ENCODE measurements at regions not wholly inside any gene's neighbourhood (a gene's known extent, or its start where the extent isn't known, plus 50 kb on each side); places are given as distances from the start of the nearest gene placed in this dataset.

DNA sequence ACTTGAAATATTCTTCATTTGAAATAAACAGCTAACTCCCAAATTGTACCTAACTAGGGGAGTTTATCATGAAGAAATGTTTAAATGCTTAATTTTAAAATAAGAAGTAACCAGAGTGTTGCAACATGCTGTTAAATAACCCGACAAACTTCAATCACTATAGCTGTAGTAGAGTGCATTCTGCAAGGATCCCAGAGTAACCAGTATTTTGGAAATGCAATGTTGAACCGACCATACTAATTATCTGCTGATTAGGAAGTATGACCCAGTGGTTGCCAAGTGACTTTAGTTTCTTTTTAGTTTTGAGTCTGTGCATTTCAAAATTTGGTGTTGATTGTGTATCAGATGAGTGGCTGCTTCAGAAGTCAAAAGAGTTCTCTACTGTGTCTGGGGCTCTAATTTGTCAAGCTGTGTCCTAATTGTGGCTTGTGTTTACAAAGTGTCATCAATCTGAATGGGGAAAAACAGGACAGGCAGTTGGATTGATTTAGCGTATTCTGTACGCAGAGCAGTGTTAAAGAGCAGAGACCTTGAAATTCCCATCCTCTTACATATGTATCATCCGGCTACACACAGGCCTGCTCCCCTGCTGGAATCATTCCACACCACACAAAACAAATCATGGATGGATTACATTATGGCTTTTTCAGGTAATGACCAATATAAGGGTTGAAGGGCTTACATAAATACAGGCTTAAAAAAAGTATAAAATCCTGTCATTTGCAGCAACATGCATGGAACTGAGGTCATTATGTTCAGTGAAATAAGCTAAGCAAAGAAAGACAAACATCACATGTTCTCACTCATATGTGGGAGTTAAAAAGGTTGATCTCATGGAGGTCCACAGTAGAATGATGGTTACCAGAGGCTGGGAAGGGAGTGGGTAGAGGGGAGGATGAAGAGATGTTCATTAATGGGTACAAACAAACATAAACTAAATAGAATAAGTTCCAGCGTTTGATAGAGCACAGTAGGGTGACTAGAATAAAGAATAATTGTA lies 351.5 kb downstream of the KLF12 start:
- no peak for DNase-seq

DNA sequence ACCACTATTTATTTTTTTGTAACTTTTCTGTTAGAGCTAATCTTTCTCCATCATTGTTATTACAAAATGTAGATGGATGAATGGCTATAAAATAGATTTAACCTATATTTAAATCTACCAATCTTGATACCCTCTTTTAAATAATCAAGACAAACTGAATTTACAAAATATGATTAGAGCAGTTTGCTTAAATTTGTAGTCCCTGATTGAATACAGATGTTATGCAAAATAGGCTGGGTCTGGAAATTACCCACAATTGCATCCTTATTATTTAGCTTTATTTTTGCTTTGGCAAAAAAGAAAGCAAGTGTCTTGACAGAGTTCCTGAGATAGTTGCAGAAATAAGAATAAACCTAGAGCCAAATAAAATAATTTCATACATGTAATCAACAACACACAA lies 352.8 kb downstream of the KLF12 start:
- no peak for DNase-seq

DNA sequence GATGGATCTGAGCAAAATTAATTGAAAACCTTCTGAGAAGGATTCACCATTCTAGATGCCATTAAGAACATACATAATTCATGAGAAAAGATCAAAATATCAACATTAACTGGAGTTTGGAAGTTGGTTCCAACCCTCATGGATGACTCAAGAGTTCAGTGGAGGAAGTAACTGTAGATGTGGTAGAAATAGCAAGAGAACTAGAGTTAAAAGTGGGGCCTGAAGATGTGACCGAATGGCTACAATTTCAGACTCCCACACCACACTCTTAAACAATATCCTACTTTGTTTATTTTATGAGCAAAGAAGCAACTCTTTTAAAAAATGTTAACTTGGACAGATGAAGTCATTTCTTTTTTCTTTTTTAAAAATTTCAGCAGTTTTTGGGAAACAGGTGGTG lies 354.3 kb downstream of the KLF12 start:
- no peak for DNase-seq

DNA sequence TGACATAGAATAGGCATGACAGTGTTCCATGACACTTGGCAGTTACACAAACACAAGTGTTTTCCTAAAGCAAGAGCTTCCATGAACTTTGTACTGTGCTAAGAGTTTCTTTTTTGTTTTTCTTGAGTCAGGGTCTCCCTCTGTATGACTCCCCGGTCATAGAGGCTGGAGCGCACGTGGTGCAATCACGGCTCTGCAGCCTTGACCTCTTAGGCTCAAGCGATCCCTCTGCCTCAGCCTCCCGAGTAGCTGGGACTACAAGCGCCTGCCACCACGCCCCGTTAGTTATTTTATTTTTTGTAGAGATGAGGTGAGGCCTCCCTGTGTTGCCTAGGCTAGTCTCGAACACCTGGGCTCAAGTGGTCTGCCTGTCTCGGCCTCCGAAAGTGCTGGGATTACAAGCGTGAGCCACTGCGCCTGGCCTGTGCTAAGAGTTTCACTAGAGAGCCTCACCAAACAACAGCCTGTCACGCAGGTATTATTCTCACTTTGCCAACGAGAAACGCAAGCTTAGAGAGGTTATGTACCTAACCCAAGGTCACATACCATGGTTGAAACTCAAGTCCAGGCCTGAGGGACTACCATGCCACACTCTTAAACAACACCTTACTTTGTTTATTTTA lies 355.9 kb downstream of the KLF12 start:
- DNase-seq, result no peak

DNA sequence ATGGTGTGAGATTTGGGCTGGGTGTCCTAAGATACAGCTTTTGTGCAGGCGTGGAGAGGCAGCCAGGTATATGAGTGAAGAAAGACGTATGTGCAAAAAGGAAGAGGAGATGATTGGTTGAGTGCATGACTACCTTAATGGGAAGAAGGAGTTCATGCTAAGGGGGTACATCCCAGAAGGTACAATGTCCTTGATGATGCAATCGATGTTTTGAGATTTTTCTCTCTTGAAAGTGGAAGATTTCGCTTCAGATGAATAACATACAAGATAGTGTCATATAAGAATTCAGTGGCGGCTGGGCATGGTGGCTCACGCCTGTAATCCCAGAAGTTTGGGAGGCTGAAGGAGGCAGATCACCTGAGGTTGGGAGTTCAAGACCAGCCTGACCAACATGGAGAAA lies 357.1 kb downstream of the KLF12 start:
- no peak for DNase-seq

DNA sequence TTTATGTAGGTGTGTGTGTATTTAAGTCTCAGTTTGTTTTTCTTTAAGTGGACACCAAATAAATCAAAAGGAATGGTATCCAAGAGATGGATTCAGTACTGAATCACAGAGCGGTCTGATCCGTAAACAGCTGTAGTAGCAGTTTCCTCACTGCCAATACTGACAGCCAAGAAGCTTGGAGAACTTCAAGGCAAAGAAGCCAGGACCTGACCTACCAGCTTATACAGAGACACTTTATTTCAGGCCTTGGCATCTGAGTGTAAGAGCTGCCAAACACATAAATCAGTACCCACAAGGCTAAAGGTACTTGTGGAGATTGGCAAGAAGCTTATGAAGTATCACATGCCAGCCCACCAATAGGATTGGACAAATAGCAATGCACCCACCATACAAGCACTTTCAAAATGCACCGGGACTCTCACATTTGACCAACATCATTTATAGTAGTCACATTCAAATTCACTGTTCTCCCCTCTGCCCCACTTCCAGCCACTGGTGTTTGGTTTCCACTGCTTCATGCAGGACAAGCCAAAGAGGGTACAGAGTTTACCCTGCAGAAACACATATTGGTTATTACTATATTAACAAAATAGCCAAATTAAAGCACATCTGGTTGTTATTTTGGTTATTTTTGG lies 357.9 kb downstream of the KLF12 start:
- no peak for DNase-seq

DNA sequence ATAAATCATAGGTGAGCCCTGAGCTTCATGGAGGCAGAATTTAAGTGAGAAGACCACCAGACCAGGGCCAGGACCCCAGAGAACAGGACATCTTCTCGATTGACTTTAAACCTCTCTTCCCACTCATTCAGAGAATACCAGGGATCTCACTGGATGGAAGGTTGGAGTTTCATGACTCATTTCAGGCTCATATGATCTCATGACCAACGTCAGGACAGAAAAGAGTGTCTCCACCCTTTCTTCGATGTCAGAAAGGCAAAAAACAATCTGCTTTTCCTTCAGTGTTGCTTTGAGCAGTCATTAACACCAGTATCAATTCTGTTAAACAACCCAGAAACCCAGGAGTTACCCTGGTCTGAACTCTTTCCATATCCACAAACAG lies 361.0 kb downstream of the KLF12 start:
- no peak for DNase-seq

DNA sequence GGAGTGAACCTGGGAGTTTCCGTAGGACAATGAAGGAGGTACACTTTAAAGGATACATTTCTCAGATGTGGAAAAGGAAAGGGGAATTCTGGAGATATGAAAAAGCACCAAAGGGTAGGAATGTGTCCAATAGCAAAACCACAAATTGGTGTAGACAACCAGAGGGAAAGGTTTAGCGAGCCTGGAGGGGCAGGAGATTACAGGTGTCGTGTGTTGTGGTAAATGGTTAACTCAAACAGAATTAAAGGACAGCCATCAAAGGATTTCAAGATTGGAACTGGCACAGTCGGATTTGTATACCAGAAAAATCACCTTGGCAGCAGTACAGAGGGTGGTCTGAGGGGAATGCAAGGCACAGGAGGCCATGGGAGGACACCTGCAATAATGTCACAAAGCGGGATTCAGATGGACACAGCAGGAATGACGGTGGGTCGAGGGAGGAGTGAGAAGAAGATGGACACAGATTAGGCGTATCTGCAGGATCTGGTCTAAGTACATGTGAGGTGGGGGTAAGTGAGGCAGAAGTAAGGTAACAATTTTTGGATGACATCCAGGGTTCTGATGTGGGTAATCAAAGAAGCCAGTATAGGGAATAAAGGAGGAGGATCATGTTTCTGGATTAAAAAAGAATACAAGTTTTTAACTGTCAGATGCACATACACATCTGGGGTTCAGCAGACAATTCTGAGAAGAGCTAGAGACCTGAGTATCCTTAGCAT lies 361.6 kb downstream of the KLF12 start:
- no peak for DNase-seq

DNA sequence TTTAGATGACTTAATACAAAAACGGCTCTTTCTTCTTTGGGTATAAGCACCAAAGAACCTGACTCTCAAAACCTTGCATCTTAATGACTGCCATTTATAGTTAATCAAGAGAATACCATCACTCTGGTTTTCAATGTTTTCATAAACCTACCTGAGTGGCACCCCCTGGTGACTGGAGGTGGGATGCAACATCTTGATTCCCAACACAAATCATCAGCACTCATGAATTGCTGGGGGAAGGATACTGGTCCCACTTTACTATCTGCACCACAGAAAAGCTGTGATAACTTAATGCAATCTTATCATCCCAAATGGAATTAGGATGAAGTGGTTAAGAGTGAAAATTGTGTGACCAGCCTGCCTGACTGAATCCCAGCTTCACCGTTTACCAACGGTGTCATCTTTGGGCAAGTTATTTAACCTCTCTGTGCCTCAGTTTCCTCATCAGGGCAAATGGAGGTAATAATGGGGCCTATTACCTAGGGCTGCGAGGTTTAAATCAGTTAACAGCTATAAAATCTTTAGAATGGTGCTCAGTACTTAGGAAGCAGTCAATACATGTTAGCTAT lies 366.4 kb downstream of the KLF12 start:
- no peak for DNase-seq

DNA sequence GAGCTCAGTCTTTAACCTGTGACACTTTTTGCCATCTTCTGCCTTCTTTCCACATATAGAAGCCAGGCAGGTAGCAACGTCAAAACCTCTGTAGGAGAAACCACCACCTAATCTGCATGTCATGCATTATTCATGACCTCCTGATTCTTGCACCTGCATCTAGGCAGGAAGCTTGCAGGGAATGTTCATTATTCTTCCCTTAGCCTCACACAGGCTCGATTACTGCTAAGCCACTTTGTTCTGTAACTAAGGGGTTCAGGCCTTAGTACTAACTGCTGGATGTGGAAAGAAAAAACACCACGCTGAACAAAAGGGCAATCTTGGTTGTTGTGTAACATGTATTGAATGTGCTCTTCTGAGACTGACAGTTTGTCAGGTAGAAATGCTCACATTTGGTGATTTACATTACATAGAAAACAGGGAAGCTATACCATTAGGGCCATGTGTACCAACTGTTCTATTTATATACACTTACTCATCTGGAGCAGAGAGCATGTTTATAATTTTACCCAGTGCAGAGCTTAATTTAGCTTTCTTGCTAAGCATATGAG lies 366.9 kb downstream of the KLF12 start:
- no peak for DNase-seq

DNA sequence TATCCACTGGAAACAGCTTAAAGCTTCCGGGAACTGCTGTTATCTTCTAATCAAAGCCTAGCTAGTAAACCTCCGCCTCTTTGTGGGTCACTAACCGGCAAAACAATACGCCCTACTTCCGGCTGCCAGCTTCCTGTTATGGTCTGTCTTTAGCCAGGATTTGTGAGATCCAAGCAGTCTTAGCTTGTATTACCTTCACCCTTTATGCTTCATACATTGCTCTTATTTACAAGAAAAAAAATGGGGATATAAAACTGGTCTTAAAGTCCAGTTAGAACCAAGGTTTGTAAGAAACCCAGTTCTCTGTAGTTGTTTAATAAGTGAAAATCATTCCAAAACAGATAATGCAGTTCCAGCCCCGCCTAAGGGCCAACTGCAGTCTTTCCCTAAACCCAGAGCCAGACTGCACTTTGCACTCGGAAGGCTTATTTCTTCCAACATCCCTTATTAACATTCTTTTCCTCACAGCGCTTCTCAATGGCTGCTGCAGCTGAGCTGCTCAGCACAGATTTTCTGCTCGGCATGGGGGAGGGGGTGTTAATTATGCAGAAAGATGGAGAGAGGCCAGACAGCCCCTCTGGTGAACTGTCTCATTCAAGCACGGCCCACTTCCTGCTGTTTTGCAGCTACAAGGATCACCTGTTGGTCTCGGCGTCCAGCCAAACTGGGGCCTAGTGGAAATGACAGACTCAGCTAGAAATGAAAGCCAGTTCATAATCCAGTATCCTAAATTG lies 368.4 kb downstream of the KLF12 start:
- peak; percentile 66 for DNase-seq

DNA sequence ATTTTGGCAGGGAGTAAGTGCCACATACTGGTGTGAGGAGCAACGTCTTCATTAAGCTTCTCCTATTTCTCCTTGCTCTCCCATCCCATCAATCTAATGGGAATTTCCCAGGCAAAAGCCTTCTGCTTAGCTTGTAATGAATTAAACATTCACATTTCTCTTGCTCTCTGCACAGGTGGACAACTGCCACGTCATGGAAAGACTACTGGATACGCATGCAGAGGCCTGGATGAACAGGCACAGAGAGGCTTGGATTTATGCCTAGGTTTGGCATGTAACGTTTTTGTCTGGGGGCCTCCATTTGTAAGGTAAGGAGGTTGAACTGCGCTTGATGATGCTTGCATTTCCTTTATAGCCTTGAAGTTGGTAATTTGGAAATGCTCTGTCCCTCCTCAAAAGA lies 374.8 kb downstream of the KLF12 start:
- no peak for DNase-seq

DNA sequence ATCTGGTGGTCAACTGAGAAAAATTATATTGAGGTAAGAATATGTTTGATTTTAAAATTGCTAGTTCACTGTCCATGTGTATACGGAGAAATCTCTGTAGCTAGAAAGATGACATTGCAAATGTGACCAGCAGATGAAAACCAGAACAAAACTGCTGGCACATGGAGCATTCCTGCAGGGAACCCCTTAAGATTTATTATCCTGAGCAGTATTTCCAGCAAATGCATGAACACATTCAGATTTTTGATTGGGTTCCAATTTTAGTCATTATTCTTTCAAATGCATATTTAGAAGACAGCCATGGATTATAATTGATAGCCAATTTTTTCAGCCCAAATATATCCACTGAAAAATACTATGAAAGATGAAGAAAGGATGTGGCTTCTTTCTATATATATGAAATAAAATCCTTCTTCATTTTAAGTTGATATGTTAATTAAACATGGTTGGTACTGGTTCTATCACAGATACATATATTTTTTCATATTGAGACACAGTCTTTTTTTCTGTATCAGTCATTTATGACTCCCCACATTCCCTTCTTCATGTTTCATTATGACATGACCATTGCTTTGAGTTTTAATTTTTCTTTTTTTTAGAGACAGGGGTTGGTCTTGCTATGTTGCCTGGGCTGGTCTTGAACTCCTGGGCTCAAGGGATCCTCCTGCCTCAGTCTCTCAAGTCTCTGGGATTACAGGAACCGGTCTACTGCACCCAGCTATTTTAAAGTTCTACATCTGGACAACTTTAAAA lies 376.5 kb downstream of the KLF12 start:
- no peak for DNase-seq

DNA sequence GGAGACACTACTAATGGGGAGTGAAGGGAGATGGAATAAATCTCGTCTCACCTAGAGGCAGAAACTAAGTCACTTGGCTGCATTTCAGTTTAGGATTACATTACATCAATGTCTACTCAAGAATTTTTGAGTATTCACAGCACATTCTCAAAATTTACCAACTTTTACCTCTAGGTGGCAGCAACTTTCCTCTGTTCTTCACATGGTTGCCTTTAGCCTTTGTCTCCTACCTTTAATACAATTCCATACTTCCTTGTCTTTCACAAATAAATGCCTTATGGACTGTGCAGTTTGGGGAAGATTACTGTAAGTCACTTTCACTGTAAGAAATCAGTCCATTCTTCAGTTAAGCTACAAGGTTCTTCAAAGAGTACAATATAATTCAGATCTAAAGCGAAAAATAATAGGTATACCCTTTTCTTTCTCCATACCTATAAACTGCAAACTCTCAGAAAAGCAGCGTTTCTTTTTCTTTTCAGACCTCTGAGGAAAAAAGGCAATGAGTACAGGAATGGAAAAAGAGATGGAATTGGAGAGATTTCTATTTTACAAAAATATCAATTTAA lies 379.4 kb downstream of the KLF12 start:
- DNase-seq, result peak; percentile 54

DNA sequence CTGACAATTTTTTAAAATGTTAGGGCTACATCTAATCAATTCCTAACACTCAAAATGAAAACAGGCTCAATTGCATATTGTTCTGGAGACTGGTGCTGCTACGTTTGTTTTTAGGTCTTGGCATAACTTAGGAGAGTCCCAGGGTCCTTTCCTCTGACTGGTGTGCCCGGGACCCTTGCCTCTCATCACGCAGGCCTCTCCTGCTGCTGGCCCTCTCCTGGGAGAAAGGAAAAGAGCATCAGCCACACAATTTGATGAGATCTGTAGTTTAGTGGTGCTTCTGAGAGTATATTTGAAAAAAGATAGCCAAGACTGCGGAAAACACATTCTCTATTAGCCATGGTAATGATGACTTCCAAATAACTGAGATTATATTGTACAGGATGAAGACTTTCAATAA lies 380.0 kb downstream of the KLF12 start:
- DNase-seq, result no peak

DNA sequence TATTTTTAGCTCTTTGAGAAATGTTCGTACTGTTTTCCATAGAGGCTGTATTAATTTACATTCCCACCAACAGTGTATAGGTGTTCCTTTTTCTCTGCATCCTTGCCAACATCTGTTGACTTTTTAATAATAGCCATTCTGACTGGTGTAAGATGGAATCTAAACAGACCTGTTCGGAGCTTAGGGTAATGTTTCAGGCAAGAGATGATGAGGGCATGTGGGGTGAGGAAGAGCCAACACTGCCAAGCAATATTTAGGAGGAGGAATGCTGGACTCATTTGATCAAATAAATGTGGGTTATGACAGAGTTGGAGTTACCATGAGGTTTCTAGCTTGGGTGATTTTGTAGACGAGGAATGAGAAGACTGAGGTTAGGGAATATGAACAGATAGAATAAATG lies 382.9 kb downstream of the KLF12 start:
- DNase-seq, result no peak

DNA sequence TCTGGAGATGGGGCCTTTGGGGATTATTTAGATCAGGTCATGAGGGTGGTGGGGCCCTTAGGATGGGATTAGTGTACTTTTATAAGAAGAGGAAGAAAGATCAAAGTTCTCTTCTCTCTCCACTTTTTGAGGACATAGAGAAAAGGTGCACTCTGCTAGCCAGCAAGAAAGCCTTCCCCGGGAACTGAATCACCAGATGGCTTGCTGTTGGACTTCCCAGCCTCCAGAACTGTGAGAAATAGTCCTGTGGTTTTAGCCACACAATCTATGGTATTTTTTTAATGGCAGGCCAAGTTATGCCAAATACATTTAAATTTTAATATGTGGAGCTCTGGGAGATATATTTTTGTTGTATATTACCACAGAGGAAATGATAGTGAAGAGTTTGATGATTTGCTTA lies 385.8 kb downstream of the KLF12 start:
- DNase-seq, result no peak

DNA sequence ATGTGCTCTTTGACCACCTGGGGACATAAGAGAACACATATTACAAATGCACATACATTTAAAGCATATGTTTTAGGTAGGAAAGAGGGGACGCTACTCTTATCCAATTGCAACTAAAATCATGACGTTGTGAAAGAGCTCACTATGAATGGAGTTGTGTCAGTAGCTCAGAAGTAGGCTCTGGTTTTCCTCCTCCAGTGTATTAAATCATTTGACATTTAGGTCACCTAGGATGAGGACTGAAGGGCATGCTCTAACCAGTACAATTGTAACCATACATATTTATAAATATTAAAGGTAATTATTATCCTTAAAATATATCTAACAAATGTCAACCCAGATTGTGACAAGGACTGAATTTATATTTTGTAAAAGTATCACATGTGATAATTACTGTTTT lies 389.0 kb downstream of the KLF12 start:
- no peak for DNase-seq

DNA sequence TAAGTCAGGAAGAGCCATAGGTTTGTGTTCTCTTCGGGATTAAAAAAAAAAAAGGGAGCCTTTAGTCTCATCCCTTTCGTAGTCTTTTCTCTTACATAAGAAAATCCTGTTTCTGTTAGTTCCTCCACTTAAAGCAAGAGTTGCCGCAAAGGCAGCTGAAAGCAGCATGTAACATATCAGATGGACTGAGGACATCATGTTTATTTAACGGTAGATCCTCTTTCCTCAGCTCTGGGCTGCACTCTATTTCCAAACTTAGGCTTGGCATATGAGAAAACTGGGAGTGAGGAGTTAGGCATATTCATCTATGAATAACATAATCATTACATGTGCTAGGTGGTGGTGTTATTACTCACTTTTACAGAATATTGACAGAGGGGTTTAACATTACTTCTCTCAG lies 391.2 kb downstream of the KLF12 start:
- DNase-seq, result no peak

DNA sequence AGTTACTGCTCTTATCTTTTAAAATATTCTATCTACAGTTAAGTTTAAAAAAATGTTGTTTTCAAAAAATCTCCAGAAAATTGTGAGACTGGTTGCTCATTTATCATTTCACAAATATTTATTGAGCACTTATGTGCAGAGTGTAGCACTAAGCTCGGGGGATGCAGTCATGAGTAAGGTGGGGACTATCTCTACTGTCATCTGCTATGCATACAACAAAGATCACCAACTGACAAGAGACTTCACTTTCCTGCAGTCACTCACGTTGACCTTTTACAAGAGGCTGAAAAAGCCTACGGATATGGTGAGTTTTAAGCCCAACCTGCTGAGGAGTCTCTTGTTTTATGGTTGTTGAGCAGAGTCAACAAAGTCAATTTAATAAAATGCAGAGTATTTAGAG lies 392.5 kb downstream of the KLF12 start:
- no peak for DNase-seq

DNA sequence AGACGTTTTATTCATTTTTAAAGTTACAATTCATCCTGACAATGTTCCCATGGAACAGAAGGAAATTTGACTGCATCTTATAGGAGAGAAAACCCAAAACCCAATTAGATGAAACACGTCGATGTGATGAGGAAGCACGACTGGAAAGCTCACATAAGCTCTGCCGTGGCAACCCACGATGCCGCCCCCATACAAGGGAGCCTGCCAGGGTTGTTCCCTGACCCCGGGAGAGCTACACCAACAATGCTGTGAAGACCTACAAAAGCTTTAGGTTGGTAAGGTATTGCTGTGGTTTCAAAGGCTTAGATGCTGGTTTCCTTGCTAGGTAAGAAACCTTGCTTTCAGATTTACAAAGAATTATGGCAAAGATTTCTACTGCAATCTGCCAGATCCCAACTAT lies 393.1 kb downstream of the KLF12 start:
- no peak for DNase-seq

All from NCI-H2029 treated with DMSO at 0.1 percent for 48 hours (cell line).